ENCODE measurements at regions not wholly inside any gene's neighbourhood (a gene's known extent, or its start where the extent isn't known, plus 50 kb on each side); places are given as distances from the start of the nearest gene placed in this dataset.

DNA sequence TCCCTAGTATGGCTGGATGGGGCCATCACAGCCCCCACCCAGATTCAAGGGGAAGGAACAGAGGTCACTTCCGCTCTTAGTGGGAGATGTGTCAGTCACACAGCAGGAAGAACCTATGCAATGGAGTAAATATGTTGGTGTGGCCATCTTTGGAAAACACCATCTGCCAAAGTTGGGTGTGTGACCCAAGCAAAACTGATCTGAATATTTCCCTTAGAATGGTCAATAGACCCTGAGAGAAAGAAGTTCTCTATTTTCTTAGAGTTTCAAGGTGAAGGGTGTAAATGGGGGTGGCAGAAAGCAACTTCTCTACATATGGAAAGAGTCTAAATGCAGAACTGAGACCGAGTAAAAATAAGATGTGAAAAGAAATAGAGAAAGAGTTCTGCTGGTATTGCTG is 212.7 kb downstream of the ESM1 start:
- TF ChIP-seq EZH2 (IDR thresholded peaks at IDR 0.05; ENCODE audit: low read length), result no peak
- TF ChIP-seq, protein P1, sequence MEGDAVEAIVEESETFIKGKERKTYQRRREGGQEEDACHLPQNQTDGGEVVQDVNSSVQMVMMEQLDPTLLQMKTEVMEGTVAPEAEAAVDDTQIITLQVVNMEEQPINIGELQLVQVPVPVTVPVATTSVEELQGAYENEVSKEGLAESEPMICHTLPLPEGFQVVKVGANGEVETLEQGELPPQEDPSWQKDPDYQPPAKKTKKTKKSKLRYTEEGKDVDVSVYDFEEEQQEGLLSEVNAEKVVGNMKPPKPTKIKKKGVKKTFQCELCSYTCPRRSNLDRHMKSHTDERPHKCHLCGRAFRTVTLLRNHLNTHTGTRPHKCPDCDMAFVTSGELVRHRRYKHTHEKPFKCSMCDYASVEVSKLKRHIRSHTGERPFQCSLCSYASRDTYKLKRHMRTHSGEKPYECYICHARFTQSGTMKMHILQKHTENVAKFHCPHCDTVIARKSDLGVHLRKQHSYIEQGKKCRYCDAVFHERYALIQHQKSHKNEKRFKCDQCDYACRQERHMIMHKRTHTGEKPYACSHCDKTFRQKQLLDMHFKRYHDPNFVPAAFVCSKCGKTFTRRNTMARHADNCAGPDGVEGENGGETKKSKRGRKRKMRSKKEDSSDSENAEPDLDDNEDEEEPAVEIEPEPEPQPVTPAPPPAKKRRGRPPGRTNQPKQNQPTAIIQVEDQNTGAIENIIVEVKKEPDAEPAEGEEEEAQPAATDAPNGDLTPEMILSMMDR (optimal IDR thresholded peaks at IDR 0.05 in 1 of 3, IDR thresholded peaks at IDR 0.05 in 1 of 3, conservative IDR thresholded peaks at IDR 0.05 in 1 of 3; ENCODE audit: extremely low read depth in 1 of 3, insufficient read depth in 2 of 3, low read length in 3 of 3), result no peak

Data from keratinocyte (primary cell).